Retinal pigment epithelial cell (primary cell): ENCODE measurements at regions not wholly inside any gene's neighbourhood (a gene's known extent, or its start where the extent isn't known, plus 50 kb on each side); places are given as distances from the start of the nearest gene placed in this dataset.

ENCODE experiments used
- DNase-seq: peaks from one replicate; pipeline ENCODE4 v3.0.0-alpha.2; 2010; ENCODE audit warnings: low read depth
- H3K4me3 ChIP-seq: 2 replicates; pipeline ENCODE4 v1.5.1; 2011; ENCODE audit warnings: mild to moderate bottlenecking, low read length, control low read depth, moderate library complexity
- TF ChIP-seq, protein P1 (sequence below): conservative IDR thresholded peaks from 2 replicates; pipeline ENCODE4 v1.5.1; 2011; ENCODE audit warnings: low read depth, low read length, control low read depth, inconsistent platforms

DNA sequence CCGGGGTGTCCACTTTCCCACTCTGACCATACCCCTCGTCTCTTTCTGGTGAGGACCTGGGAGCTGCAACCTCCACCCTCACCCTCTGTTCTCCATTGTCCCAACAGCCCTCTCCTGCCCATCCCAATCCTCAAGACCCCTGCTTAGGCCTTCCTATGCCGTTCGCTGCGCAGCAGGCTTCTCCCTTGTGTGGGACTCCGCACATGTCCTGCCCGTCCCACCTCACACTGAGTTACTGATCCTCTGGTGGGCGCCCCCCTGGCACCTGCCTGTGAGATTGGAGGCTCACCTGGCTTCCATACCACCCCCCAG lies 119.5 kb upstream of the SNTG2 start:
- TF ChIP-seq, protein P1, sequence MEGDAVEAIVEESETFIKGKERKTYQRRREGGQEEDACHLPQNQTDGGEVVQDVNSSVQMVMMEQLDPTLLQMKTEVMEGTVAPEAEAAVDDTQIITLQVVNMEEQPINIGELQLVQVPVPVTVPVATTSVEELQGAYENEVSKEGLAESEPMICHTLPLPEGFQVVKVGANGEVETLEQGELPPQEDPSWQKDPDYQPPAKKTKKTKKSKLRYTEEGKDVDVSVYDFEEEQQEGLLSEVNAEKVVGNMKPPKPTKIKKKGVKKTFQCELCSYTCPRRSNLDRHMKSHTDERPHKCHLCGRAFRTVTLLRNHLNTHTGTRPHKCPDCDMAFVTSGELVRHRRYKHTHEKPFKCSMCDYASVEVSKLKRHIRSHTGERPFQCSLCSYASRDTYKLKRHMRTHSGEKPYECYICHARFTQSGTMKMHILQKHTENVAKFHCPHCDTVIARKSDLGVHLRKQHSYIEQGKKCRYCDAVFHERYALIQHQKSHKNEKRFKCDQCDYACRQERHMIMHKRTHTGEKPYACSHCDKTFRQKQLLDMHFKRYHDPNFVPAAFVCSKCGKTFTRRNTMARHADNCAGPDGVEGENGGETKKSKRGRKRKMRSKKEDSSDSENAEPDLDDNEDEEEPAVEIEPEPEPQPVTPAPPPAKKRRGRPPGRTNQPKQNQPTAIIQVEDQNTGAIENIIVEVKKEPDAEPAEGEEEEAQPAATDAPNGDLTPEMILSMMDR: no peak
- H3K4me3 ChIP-seq: no peak overlapping the region
- DNase-seq: no peak

DNA sequence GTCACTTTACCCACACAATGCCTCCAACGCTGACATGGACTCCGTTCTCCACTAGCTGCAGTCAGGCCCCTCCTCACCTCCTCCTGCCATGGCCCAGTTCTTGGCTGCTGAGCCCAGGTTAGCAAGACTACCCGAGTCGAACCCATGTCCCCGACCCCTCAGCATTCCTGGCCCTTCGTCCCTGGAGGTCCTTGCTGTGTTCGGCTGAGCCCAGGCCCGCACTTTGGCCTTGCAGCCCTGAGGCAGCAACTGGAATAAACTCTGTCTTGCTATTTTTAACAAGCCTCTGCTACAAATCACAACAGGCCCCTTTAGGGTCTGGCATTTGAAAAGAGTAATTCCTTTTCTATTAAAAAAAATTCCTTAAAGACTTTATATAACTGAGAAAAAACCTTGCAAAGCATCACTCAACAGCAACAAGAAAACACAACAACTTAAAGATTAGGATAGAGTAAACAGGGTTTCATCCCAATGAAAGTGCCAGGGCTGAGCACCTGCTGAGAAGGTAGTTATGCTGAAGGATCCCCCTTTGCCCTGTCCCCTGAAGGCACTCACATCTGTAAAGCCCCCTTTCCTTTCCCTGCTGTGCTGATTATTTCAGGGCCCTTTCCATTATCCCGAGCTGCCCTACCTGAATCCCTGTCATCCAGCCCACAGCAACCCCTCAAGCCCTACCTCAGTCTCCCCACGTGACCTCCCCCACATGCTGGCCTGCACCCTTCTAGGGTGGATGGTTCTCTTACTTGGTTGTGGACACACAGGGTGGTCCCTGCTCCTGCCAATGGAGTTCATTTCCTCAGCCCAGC lies 120.0 kb upstream of the SNTG2 start:
- H3K4me3 ChIP-seq: no peak overlapping the region
- TF ChIP-seq, protein P1: no peak
- no peak for DNase-seq

- H3K4me3 ChIP-seq: no peak overlapping the region
- DNase-seq: no peak
- TF ChIP-seq, protein P1: no peak
Measured at GRCh38 chr2:829047-829446, 121.6 kb upstream of the SNTG2 start.

- no peak for DNase-seq
- TF ChIP-seq, protein P1: no peak
- no peak overlapping the region for H3K4me3 ChIP-seq
Measured at GRCh38 chr2:824954-825353, 125.7 kb upstream of the SNTG2 start.

DNA sequence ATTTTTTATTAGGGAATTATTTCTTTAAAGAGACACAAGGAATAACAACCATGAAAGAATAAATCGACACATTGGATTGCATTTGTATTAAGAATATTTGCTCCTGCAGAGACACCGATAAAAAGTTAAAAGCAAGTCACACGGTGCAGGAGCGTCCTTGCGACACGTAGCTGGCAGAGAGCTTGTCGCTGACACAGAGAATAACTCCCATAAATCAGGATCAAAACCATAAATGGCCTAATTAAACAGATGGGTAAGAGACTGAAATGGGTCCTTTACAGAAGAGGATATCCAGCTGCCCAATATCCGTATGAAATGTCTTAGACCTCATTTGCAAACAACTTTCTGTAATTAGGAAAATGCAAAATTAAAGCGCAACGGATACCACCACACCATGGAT lies 126.1 kb upstream of the SNTG2 start:
- no peak for DNase-seq
- TF ChIP-seq, protein P1: no peak
- H3K4me3 ChIP-seq: no peak overlapping the region

- TF ChIP-seq, protein P1: no peak
Measured at GRCh38 chr2:821546-821945, 129.1 kb upstream of the SNTG2 start.

GRCh38 chr2:819601-820000 lies 131.0 kb upstream of the SNTG2 start:
- H3K4me3 ChIP-seq: no peak overlapping the region
- DNase-seq: no peak
- TF ChIP-seq, protein P1: no peak

More at GRCh38 chr2:821546-821945, 129.1 kb upstream of the SNTG2 start:
- no peak overlapping the region for H3K4me3 ChIP-seq
- DNase-seq: no peak
